ENCODE measurements at regions not wholly inside any gene's neighbourhood (a gene's known extent, or its start where the extent isn't known, plus 50 kb on each side); places are given as distances from the start of the nearest gene placed in this dataset.

DNA sequence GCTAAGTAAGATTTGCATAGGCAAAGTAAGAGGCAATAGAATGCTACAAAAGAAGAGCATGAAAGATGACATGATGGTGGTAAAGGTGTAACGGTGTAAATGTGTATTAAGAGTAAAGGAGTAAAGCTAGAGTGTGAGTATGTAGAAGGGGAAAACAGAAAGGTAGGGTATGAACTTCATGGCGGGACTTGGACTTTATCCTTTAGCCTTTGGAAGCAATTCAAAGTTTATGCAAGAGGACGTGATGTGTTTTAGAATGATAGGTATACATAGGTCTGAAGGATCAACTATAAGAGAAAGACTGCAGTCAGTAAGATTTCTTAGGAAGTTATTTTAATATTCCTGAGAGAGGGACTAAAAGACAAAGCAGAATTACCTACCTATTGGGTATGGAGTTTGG, 358.0 kb upstream of the FAT3 start:
- no peak for DNase-seq (ENCODE audit: low spot score)

DNA sequence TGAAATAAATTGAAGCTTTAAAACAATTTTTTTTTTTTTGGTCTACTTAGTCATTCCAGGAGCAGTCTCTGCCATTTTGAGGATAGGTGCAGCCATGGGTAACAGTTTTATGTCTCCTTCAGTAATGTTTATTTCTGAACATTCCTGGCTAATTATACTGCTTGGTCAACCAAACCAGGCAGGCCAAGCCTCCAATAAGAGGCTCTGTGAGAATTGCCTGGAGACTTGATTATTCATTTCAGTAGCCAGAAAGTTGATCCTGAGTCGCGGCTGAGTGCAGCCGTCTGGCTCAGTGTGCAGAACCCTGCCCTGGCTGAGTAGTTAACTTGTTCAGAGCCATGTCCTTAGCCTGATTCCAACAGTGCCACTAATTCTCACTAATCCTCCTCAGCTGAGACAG, 364.0 kb upstream of the FAT3 start:
- no peak for DNase-seq (ENCODE audit: low spot score)

DNA sequence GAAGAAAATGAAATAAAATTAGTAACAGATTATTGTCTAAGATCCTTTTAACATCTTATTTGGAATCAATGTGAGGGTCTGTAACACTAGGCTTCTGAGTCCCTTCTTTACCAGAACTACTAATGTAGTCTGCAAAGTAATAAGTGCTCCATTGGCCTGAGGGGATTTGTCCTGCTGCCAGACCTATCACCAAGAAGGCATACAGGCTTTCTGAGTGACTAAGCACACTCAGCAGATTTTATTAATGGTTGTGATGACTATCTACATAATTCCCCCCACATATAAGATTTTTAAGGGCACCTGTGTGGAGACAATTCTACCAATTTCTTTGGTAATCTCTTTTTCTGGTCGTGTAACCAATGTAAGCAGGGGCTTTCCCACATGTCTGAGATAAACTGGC, 365.0 kb upstream of the FAT3 start:
- no peak for DNase-seq (ENCODE audit: low spot score)

- DNase-seq (ENCODE audit: low spot score) = no peak
Measured at GRCh38 chr11:91857179-91857578, 367.4 kb upstream of the FAT3 start.

DNA sequence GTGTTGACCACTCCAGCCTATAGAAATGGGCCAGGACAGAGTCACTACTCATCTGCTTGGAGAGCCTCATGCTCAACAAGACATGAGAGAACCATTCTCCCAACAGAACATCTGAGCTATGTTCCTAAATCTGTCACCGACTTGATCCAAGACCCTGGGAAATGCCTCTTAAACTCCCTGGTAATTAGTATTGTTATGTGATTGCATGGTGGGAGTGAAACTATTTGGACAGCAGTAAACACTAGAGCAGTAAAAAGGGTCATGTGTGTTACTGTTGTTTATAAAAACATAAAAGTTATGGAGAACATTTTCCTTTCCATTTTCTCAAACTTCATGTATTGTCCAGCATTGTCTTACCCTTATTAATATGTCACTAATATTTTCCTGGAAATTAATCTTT, 369.8 kb upstream of the FAT3 start:
- no peak for DNase-seq (ENCODE audit: low spot score)

GRCh38 chr11:91854171-91854570, 370.4 kb upstream of the FAT3 start:
- DNase-seq (ENCODE audit: low spot score) = no peak

GRCh38 chr11:91851908-91852307, 372.7 kb upstream of the FAT3 start:
- no peak for DNase-seq (ENCODE audit: low spot score)

DNA sequence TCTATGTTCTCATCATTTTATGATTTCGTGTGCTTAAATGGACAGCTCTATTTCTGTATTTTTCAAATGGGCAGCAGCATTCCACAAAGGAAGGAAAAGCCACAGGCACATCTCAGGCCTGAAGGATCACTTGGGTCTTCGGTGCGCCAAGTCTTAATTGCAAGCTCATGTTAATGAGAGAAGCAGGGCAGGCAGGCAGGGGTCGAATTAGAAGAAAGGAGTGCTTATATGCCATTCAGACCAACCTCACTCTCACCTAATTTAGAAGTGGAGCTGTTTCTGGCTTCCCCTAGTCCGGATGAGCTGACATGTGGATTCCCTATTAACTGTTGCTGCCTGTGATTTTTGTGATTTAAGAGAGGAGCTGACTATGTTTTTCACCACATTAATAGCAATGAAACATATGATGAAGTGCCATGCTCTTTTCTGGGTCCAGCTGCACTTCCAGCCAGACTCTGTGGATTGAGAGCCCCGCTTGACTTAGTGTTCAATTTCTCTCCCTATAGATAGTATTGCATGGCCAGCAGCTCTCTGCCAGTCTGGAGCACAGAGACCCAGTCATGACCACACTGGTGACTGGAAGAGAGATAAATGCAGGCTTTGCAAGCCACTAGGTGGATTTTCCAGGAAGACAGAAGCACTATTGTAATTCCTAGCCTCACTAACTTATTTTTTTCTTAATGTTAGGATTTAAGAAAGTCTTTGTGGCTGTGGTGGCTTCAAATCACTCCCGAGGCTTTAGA, 373.9 kb upstream of the FAT3 start:
- DNase-seq (ENCODE audit: low spot score) = no peak

- DNase-seq (ENCODE audit: low spot score) = no peak
Measured at GRCh38 chr11:91850021-91850420, 374.6 kb upstream of the FAT3 start.

DNA sequence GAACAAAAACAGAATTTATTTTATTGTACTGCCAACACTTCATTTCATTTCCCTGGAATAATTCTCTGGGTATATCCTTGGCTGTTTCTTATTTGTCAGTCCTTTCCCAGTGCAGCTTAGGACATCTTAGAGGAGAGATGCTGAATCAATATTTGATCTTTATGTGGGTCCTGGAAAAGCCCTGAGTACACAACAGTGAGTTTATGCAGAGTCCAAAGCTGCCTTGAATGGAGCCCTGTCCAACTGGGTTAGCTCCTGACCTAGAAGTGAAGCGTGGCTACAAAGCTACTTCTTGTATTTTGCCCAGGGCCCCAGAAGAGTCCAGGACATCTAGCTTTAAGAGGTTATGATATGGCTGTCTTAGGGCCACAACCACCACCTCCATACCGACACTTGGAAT, 378.0 kb upstream of the FAT3 start:
- DNase-seq (ENCODE audit: low spot score) = no peak

DNA sequence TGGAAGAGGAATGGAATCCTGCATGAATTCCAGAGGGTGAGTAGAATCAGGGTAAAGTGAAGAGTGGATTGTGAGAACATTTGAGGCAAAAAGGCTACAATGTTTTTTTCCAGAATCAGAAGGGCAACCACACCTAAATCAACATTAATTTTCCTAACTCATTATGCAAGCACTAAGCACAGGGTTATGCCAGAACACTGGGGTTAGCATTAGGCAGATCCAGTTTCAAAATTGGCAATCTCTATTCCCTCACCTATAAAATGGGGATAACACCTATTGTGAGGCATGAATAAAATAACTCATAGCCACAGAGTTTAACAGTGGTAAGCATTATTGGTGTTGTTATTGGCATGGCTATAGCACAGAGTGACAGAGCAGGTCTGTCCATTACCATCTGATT, 378.6 kb upstream of the FAT3 start:
- DNase-seq (ENCODE audit: low spot score) = no peak

DNA sequence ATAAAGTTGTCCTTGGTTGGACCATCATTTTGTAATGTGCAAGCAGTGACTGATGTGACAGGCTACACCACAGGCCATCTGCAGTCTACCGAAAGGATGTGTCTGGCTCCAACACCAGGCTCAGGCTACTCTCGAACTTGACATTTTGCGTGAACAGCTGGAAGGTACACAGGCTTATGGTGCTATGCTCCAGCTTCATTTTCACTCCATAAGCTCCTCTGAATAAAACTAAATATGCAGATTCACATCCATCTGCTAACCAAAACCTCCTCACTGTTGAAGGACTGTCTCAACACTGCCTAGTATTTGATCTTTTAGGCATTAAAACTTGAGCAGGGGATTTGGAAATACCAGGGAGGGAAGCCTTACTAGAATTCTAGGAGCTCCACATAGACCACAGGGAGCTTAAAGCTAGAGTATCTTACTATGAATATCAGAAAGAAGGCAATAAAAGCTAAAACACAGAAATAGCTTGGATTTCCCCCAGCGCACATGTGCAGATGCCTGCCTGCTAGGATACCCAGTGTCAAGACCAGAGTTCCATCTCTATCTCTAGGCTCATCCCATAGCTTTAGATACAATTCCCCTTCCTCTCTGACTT, 383.9 kb upstream of the FAT3 start:
- DNase-seq (ENCODE audit: low spot score) = no peak

- DNase-seq (ENCODE audit: low spot score) = no peak
Measured at GRCh38 chr11:91837411-91838330, 386.9 kb upstream of the FAT3 start.

DNA sequence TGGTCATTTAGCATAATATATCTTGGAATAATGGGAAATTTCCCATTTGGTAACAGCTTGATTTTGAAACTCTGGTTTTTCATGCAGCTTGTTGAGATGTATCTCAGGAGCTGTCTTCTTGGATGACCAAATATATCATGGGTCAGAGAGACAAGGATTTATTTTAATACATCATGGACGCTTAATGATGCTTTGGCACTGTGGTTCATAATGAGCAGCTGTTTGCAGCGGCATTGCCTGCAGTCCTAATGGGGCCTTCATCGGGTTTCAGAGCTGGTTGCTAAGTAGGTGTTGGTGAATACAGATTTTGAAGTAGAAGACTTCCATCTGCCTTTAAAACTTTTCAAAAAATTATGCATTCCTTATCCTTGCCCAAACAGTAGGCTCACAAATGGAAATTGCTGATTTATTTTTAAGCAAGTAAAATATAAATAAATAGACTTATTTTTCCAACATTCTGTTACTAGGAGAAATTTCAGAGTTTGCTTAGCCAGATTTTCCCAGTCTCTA, 389.5 kb upstream of the FAT3 start:
- DNase-seq (ENCODE audit: low spot score) = no peak

DNA sequence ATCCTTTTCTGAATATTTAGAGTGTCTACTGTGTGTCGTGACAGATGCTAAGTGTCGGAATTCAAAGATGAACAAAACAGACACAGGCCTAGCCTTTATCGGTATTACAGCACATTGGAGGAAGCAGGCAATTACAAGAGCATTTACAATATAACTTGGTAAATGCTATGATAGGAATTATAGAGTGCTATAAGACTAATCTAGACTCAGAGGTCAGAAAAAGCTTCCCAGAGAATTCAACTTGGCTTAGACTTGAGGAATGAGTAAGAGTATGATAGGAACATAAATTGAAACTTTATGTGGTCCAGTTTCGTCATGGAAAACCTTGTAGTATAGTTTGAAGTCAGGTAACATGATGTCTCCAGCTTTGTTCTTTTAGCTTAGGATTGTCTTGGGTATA, 395.7 kb upstream of the FAT3 start:
- DNase-seq (ENCODE audit: low spot score) = no peak

- no peak for DNase-seq (ENCODE audit: low spot score)
Measured at GRCh38 chr11:91825777-91826176, 398.8 kb upstream of the FAT3 start.

DNA sequence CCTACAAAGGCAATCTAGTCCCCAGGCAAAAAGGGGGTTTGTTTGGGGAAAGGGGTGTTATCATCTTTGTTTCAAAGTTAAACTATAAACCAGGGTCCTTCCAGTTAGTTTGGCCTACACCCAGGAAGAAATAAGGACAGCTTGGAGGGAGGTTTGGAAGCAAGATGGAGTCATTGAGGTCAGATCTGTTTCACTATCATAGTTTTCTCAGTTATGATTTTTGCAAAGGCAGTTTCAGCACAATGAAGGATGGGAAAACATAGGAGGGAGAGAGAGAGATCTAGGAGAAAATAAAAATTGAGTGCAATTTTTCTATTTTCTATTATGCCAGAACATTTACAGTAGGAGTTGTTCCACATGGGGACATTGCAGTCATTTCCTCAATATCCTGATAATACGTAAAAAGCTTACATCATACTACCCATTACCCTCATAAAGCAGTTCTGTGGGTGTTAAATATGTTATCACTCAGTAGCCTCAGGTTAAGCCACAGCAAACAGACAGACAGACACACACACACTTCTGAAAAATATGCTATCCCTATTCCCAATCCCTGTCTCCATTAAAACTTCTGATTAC, 401.3 kb upstream of the FAT3 start:
- no peak for DNase-seq (ENCODE audit: low spot score)

DNA sequence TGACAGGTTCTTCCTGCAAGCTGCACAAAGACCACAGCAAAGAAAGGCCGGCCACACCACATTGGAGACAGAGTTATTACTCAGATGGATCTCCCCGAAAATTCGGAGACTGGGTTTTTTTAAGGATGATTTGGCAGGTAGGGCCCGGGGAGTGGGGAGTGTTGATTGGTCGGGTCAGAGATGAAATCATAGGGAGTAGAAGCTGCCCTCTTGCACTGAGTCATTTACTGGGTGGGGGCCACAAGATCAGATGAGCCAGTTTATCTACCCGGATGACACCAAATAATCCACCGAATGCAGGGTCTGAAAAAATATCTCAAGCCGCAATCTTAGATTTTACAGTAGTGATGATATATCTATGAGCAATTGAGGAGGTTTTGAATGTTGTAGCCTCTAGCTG, 401.8 kb upstream of the FAT3 start:
- DNase-seq (ENCODE audit: low spot score) = no peak

- DNase-seq (ENCODE audit: low spot score) = no peak
Measured at GRCh38 chr11:91820709-91821108, 403.9 kb upstream of the FAT3 start.

- DNase-seq (ENCODE audit: low spot score) = no peak
Measured at GRCh38 chr11:91819777-91820176, 404.8 kb upstream of the FAT3 start.

DNA sequence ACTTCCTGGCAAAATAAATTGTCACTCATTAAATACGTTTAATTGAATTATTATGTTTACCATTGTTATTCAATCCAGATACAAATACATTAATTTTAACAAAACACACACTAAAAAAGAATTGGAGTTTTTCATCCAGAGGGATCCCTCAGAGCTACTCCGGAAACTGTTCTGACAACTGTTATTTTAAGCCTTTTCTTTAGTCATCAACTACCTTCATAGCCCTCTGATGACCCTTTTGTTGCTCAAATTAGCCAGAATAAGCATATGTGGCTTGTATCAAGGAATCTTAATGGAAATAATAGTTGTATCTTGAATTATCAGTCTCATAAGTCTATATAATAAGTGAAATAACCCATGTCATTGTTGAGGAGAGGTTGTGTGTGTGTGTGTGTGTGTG, 405.4 kb upstream of the FAT3 start:
- no peak for DNase-seq (ENCODE audit: low spot score)

- DNase-seq (ENCODE audit: low spot score) = no peak
Measured at GRCh38 chr11:91817996-91818395, 406.6 kb upstream of the FAT3 start.

DNA sequence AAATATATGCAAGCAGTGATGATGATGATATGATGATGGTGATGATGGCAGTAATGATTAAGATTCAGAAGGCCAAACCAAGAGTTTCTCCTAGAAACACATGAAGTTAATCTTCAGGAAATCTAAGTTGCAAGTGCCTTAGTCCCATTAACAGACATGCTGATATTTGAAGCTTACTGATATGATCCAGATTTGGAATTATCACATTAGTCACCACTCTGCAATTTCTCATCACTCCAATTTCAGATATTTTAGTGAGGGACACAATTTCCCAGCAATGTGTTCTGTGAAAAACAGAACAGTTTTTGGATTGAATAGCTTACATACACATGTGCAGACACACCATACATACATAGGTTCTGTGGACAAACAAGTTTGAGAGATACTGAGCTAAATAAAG, 411.4 kb upstream of the FAT3 start:
- no peak for DNase-seq (ENCODE audit: low spot score)

Measured in iPS-NIHi11 (cell line).